ENCODE measurements at regions not wholly inside any gene's neighbourhood (a gene's known extent, or its start where the extent isn't known, plus 50 kb on each side); places are given as distances from the start of the nearest gene placed in this dataset.

DNA sequence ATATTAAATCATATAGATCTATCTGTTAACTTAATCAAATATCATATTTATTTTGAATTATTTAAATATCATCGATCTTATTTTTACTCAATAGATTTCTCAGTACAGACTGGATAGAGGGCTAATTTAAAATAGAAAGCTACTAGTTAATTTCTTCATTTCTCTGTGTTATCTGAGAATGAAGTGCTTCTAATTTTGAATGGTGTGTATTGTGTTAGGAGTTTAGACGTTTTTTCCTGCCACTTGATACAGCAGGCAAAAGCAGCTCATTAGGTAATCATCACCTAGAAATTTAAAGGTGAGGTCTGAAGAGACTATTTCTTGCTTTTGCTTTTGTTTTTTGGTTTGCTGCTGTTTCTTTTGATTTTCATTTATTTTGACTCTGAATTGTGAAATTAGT, 948.8 kb upstream of the TENM3 start:
- DNase-seq (ENCODE audit: low read depth), result no peak

DNA sequence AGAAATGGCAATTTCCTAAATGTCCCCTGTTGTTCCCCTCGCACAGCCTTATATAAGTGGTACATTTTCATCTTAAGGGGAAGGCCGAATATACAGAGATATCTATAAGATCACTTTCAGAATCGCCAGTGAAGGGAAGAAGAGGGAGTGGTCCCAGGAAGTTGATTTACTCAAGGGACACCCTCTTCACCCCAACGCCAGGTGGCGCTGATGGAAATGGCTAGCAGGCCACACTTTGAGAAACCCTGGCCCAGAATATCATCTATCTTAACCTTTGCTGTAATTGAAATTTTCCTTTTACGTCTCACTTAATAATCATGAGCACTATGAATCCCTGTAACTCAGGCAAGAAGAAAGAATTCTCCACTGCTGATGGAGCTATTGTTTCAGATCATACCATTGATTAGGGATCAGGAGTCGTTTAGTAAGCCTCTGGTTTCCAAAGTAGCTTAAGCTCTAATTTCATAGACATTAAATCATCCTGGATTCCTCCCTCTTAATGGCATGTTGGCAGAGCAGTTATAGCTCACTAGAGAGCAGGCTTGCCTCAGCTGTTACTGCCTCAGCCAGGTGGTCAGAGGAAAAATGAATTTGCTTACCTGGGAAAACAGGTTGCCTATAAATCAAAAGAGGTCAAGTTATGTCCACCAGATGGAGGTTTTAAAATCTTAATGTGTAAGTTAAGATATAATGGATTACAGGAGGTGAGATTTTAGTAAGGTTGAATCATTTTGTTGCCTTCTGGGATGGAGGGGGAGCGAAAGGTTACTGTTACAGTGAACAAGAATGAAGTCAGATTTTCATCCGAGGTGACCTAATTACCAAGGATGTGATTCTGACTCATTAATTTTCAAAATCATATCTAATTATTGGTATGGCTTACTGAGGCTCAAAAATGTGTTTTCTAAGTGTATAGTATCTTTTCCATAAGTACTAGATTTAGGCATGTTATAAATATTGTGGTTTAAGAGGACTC, 941.2 kb upstream of the TENM3 start:
- peak; percentile 52 for DNase-seq (ENCODE audit: low read depth)

DNA sequence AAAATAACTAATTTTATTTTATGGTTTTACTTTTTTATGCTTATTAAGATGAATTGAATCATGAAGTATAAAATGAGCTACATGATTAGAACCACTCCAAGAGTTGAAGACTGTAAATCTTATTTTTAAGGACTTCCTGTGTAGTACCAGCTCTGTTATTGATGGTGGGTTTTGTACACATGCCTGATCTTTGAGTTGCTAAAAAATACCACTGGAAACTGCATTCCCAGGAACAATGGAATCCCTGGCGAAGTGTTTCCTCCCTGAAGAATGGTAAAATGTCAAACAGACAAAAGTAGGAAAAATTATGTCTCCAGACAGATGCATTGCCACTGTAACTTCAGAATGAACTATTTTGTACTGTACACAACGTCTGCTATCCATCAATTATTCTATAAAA, 935.4 kb upstream of the TENM3 start:
- no peak for DNase-seq (ENCODE audit: low read depth)

DNA sequence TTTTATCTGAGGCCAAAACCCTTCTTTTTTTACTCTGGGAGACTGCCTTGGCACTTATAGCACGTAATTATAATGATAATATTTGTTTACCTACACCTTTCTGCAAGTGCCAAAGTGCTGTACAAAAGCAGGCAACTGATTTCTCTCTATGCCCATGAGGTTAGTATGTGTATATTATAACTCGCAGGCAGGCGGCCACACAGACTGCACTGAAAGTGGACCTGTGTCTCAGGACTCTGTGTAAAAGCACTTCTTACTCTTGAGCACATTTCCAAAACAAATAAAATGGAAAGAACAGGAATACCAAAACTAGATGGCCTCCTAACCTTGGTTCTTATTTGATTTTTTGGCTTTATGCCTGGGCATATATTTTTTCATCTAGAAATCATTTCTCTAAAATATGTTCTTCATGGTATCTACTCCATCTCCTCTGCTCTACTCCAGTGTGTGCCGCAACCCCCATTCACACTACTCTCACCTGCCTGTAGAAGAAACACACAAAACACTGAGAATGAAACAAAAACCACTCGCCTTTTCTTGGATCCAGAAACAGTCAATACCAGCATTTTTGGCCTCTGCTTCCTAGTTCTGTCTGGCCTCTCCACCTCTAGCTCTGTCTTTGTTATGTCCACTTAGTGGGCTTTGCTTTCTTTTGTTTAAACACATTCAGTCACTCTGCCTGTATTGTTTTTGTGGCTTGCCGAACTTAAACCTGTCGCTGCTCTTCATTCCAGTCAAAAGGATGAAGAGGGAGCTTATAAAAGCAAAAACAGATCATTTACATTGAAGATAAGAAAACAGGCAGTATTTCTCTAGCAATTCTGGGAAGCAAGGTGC, 934.5 kb upstream of the TENM3 start:
- no peak for DNase-seq (ENCODE audit: low read depth)

DNA sequence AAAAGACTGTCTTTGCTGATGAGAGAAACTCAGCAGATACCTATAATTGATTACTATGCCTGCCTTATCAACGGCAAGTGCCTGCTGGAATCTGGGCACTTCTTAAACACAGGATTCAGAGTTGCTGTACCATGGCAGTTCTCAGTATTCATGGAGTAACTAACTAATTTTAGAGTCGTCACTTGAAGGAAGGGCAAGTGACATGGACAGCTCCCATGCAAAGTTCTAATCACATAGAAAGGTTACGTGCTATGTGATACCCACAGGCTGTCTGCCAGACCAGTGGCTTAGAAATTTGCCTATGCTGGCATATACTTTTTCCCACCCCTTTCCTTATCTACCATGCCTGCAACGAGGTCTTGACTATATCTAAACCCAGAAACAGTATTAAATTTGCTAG, 931.1 kb upstream of the TENM3 start:
- no peak for DNase-seq (ENCODE audit: low read depth)

DNA sequence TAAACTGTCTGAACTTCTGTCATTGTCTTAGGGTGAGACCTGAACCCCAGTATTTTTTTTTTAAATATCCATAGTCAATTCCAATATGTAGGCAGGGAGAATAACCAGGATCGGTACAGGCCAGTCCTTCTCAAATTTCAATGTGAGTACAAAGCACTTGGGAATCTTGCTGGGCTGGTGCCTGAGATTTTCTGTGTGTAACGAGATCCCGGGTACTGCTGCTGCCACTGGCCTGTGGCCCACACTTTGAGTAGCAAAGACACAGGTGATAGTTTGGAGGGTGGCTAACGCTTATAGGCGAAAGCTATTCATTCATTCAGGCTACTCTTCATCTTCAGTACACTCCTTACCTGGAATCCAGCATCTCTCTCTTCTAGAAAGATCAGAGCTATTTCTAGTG, 923.6 kb upstream of the TENM3 start:
- no peak for DNase-seq (ENCODE audit: low read depth)

DNA sequence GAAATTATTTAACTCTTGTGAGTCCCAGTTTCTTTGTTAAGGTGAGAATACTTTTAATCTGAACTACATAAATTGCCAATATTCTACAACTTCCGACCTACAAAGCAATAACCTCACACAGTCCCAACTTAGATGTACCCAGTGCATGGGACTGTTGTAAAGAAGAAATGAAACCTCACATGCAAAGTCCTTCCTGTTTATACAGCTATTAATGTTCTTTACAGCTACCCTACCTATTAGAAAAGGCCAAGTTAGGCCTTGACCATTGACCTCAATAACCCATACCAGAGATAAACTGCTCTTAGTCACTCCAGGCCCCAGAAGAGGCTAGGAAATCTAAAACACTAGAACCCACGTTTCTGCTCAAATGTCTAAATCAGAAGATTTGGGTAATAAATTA, 920.1 kb upstream of the TENM3 start:
- DNase-seq (ENCODE audit: low read depth), result no peak

DNA sequence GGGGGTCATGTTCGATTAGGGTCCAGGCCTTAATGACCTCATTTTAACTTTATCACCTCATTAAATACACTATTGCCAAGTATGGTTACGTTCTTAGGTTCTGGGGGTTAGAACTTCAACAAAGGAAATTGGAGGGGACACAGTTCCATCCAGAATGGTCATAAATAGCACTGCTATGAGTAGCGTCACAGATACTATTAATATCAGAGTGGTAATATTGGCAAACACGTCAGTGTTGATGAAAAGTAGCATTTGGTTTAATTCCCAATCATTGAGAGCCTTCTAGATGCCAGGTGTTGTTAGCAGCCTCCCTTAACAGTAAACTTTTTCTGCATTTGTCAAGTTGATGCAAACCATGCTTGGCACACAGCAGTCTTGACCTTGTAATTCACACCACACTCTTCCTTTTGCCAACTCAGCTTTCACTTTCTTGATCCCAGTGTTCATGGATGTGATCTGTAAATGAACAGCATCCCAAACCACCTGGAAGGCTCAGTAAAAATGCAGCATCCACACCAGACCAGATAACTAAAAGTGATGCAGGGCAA, 912.5 kb upstream of the TENM3 start:
- no peak for DNase-seq (ENCODE audit: low read depth)

DNA sequence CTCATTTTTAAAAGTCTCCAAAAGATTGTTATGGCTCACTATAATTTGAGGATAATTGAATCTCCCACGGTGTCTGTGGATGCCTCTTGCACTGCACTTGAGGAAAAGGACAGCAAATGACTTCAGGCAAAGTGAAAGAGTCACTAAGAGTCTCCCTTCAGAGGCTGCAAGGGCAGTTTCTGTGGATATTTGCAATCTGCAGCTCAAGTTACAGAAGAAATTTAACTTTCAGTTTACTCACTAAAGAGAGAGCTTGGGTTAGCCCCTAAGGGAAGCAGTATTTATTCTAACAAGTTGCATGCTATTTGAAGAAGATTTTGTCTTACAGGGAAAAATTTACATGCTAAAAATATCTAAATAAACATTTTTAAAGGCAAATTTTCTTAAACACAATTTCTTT, 912.0 kb upstream of the TENM3 start:
- no peak for DNase-seq (ENCODE audit: low read depth)

DNA sequence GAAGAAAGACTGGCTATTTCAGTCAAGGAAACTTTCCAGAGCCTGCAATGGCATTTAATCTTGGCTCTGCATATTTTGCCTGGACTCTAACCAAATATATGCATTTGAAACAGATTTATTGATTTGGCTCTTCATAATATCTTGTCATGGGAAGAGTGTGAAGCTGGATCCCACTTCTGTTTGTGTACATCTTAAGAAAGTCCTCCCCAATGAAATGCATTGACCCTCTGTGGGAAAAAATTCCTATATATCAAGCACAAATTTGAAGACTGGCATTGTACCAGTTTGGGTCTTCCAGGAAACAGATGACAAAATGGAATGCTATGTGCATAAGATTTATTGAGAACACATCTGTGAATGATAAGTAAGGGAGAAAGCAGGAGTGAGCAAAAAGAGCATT, 897.3 kb upstream of the TENM3 start:
- DNase-seq (ENCODE audit: low read depth), result no peak

DNA sequence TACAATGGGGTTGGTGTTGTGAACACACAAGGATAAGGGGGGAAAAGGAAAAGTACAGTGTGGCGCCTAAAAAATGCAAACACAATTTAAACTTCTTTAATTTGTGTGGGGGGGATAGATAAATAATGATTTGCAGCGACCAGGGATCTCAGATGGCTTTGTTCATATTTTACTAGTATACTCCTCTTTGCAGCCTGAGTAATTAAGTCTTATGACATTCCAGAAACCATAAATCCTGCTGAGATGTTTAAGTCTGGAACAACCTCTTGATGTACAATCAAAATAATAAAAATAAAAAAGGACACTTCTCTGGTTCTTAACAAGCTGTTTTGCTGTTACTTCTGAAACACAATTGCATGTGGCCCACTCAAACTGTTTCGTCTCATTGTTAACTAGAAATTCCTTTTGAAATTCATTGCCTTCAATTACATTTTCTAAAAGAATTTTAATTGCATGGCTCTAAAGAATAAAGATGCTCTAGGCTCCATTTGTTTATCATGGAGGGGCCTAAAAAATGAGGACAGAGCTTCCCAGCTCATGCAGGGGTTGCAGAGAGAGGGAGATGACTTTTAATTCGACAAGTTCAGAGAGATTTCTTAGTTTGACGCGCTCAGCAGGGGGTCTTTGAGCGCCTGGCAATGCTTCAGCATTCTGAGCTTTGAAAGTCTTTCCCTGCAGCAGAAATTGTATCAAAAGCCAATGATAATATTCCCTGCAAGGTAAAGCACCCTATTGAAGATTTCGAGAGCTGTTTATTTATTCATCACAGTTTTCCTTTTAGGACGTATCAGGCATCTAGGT, 892.4 kb upstream of the TENM3 start:
- no peak for DNase-seq (ENCODE audit: low read depth)

DNA sequence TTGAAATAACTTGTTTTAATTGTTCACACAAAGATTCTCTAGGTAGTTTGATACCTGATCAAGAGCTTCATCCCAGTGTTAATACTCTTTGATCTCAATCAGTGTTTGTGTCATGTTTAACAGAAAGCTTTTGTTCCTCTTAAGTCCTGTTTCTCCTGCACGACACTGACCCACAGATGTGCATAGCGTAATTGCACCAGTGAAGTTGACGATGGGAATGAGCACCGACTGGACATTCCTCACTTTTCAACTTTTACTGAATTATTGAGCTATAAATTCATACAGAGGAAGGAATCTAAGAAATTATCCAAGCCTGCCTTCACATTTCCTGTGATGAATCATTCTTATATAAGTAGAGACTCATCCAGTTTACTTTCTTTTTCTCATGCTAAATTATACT, 878.7 kb upstream of the TENM3 start:
- peak; percentile 38 for DNase-seq (ENCODE audit: low read depth)

DNA sequence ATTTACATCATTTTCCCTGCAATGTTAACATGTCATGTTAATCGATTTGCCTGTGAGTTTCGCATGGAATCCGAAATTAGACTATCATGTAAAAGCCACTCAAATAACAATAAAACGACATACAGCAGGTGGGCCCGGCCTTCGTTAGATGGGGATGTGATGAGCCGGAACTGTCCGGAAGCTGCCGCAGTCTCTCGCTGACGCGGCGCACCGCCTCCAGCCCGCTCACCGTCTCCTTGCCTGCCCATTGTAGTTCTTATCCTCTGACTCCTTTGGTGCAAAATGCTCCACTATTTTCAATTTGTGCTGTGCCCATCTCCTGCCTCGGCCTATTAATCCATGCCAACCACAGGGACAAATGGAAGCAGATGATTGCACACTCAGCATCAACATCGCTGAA, 877.5 kb upstream of the TENM3 start:
- no peak for DNase-seq (ENCODE audit: low read depth)

DNA sequence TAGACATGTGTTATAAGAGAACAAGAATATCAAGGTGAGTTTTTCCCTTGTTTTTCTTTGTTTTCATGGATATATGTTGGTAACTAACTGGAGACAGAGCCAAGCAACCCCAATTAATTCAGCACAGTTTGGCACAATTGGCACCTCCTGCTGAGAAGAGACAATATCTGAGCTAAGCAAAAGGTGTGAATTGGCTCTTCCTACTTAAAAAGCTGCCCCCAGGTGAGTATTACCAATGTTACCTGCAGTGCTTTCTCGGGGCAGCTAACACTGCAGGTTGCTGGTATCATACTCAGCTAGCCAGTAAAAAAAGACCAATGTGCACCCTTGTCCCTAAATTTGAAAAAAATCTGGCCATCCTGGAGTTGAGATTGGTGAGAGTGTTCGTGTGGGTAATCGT, 871.2 kb upstream of the TENM3 start:
- DNase-seq (ENCODE audit: low read depth), result no peak

DNA sequence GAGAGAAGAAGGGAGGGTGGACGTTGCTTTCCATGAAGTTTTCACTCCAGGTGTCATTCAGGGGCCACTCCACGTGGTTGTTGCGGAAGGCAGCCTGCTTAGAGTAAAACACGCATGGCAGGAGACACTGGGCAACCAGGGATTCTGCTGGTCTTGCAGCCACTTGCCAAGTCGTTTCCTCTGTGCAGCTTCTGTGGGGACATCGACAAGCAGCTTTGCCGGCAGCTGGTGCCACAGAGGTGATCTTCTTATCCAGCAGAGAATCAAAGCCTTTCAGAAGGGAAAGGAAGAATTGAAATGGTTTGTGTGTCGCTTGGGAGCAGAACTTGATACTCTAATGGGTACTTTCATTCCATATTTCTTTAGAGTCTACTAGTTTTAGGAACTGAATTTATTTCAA, 867.1 kb upstream of the TENM3 start:
- no peak for DNase-seq (ENCODE audit: low read depth)

DNA sequence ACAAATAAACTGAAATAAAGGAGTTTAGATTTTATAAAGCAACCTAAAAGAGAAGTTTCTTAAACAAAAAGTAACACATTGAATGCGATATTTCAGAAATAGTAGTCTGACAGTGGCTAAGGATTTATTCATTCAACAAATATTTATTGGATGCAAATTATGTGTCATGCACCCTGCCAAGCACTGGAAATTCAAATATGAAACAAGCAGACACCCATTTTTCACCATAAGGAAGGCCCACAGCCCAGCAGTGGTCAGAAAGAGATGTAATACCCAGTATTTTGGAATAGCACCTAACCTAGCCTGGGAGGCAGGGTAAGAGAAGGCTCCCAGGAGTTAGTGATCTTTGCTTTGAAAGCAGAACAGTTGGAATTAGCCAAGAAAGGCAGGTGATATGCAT, 855.1 kb upstream of the TENM3 start:
- DNase-seq (ENCODE audit: low read depth), result no peak

DNA sequence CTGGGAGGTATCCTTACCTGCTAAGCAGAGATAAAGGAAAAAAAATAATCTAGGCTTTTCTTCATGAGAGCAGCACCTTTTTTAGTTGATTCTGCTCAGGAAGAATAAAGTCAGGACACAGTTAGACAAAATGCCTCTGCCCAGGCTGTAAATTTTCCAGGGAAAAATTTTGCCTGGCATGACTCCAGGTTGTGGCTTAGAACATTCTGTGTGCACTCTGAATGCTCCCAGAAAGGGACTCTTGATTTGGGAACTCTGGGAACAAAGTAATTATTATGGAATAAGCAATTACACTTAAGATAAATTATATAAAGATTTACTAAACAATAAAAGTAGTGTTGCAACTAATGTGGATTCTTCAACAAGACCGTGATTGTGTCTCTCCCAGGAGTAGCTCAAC, 826.2 kb upstream of the TENM3 start:
- no peak for DNase-seq (ENCODE audit: low read depth)

DNA sequence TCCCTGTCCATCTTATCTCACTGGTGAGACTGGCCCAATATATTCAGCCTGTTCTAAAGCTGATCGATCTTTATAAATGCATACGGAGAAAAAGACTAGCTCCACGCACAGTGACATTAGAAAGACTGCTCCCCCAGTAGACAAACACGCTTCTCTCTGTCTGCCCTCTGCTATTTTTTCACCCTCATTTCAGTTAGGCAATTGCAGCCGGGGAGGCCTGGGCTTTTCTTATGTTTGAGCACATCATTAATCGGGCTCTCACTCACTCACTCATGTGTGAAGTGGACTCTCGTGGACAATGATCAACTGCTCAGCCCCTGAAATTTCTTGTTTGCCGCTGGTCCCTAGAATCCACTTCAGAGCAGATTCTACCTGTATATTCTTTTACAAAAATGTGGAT, 824.7 kb upstream of the TENM3 start:
- no peak for DNase-seq (ENCODE audit: low read depth)

DNA sequence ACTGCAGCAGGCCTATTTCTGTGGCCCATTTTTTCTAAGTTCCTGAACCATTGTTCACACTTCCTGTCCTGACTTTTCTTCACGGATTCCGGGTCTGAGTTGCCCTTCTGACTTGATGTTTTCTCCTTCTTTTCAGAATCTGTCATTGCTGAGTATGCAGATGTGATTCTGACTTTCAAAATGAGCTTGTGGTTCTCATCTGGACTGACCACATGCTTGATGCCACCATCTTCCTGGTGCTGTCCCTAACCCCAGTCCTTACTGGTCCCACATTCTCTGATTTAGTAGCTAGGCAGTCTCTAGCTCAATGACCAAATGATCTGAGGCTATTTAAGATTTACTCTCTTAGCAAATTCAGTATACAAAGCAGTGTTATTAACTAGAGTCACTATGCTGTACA, 822.3 kb upstream of the TENM3 start:
- peak; percentile 9 for DNase-seq (ENCODE audit: low read depth)

DNA sequence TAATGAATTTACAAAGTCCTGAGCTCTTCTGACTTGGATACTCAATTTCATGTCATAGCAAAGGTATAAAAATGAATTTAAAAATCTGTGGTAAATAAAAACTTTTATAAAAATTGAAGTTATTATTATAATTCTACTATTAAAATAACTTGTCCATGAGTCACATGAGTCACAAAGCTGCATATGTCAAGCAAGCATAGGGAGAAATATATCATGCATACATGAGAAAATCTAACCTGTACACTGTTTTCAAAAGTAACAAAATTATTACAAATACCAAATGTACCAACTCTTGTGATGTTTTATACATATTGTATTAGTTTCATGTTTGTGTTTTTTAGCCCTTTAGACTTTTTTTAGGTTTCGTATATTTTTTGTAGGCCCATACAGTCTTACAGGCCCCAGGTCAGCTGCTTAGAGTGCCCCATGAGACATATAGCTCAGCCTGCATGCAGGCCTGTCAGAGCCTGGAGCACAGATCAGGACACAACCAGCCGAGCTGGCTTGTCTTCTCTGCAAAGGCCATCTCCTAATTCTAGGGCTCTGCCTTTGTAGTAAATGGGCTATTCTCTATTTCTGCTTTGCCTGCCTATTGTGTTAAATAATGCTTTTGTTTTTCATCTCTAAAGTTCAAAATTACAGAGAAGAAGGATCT, 818.7 kb upstream of the TENM3 start:
- DNase-seq (ENCODE audit: low read depth), result no peak

DNA sequence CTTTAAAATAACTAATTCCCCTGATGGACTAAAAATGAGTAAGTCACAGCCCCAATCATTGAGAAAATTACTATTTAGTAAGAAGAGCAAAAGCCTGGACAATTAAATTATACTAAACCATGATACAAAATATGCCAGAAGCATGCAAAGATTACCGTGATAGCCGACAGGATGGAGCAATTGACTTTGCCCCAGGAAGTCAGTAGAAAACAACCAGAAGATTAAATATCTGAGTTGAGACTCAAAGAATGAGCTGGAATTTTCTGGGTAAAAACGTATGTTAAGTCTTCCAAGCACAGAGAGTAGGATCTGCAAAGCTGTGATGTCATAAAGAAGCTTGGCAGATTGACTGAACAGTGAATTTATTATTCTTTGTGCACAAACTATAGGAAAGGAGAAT, 816.1 kb upstream of the TENM3 start:
- DNase-seq (ENCODE audit: low read depth), result no peak

Measured in HT1080 (cell line).